ENCODE measurements at regions not wholly inside any gene's neighbourhood (a gene's known extent, or its start where the extent isn't known, plus 50 kb on each side); places are given as distances from the start of the nearest gene placed in this dataset.

DNA sequence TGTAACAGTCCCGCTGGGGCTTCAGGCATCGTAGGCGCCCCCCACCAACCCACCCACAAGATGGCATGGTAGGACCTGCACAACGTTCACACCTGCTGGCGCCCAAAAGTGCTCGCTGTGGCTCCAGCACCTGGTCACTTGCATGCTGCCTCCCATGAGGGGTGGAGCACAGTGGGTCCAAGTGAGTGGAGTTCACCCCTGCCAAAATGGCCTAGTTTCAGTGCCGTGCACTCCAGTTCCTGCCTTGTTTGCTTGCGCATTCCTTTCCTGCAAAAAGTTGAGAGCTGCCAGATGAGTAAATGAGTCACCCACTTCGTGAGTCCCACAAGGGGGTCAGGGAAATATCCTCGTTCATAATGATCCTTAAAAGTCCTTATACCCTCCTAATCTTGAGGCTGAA, 788.7 kb upstream of the DPPA4 start:
- 92% methylated on average over 10 of the region's 10 CpGs for WGBS (ENCODE audit: insufficient coverage)
- H3K4me3 ChIP-seq (ENCODE audit: low read length): no peak overlapping the region
- TF ChIP-seq, protein P1, sequence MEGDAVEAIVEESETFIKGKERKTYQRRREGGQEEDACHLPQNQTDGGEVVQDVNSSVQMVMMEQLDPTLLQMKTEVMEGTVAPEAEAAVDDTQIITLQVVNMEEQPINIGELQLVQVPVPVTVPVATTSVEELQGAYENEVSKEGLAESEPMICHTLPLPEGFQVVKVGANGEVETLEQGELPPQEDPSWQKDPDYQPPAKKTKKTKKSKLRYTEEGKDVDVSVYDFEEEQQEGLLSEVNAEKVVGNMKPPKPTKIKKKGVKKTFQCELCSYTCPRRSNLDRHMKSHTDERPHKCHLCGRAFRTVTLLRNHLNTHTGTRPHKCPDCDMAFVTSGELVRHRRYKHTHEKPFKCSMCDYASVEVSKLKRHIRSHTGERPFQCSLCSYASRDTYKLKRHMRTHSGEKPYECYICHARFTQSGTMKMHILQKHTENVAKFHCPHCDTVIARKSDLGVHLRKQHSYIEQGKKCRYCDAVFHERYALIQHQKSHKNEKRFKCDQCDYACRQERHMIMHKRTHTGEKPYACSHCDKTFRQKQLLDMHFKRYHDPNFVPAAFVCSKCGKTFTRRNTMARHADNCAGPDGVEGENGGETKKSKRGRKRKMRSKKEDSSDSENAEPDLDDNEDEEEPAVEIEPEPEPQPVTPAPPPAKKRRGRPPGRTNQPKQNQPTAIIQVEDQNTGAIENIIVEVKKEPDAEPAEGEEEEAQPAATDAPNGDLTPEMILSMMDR (IDR thresholded peaks at IDR 0.05): no peak

DNA sequence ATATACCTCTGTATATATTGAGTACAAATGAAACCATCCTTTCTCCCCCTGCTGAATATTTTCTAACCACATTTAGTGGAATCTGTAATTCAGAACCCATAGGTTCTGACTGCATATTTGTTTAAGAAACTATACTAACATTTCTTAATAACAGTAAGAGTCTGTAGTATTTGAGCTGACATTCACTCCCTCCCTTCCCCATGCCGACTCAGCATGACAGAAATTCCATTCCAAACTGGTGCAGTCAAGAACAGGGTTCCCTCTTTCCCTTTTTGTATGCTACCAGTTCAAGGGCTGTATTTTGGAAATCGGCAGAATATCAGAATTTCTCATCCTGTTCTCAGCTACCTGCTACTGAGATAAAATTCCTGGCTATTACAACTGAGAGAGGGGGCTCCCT, 796.6 kb upstream of the DPPA4 start:
- ATAC-seq (no peak), DNase-seq (no peak)
- Mint-ChIP-seq H3K9me3 (peaks cover 0 to 4% of the 10 kb centered on the region in 2 donors), H3K27ac (no peak overlapping the region), H3K27me3 (ENCODE audit: low read depth in 2 of 2) (no peaks in the 10 kb centered on the region), H3K4me1 (no peaks in the 10 kb centered on the region), H3K4me3 (no peak overlapping the region), H3K36me3 (no peaks in the 10 kb centered on the region)
- intact Hi-C loops (cut with micrococcal nuclease): no loop called here
- 68% methylated on average over 2 of the region's 2 CpGs for WGBS (ENCODE audit: insufficient coverage)
- Histone ChIP-seq H3K27me3 (ENCODE audit: control insufficient read depth, insufficient read depth, low read length) (no peaks in the 10 kb centered on the region), H3K4me1 (ENCODE audit: control insufficient read depth, insufficient read depth, low read length) (no peaks in the 10 kb centered on the region), H3K9me3 (ENCODE audit: control insufficient read depth, insufficient read depth, low read length) (peaks cover 8% of the 10 kb centered on the region), H3K36me3 (ENCODE audit: control insufficient read depth, insufficient read depth, low read length) (no peaks in the 10 kb centered on the region), H3K4me3 (ENCODE audit: low read length) (no peak overlapping the region), H3K27ac (ENCODE audit: low read length) (no peak overlapping the region)
- TF ChIP-seq, protein P1 (IDR thresholded peaks at IDR 0.05): no peak

More for the DNA sequence above, 788.7 kb upstream of the DPPA4 start:
- H3K9me3 Mint-ChIP-seq: peaks cover 4 to 5% of the 10 kb centered on the region in 2 donors
- H3K4me1 Mint-ChIP-seq: no peaks in the 10 kb centered on the region
- intact Hi-C loops (cut with micrococcal nuclease): no loop called here
- no peaks in the 10 kb centered on the region for H3K9me3 ChIP-seq (ENCODE audit: control insufficient read depth, insufficient read depth, low read length)
- DNase-seq (no peak), ATAC-seq (no peak)
- H3K27ac Mint-ChIP-seq: no peak overlapping the region
- H3K27me3 ChIP-seq (ENCODE audit: control insufficient read depth, insufficient read depth, low read length): no peaks in the 10 kb centered on the region
- H3K4me3 Mint-ChIP-seq: no peak overlapping the region
- H3K36me3 Mint-ChIP-seq: no peaks in the 10 kb centered on the region
- no peaks in the 10 kb centered on the region for H3K36me3 ChIP-seq (ENCODE audit: control insufficient read depth, insufficient read depth, low read length)
- H3K27me3 Mint-ChIP-seq (ENCODE audit: low read depth in 2 of 2): no peaks in the 10 kb centered on the region
- H3K4me1 ChIP-seq (ENCODE audit: control insufficient read depth, insufficient read depth, low read length): no peaks in the 10 kb centered on the region
- no peak overlapping the region for H3K27ac ChIP-seq (ENCODE audit: low read length)

DNA sequence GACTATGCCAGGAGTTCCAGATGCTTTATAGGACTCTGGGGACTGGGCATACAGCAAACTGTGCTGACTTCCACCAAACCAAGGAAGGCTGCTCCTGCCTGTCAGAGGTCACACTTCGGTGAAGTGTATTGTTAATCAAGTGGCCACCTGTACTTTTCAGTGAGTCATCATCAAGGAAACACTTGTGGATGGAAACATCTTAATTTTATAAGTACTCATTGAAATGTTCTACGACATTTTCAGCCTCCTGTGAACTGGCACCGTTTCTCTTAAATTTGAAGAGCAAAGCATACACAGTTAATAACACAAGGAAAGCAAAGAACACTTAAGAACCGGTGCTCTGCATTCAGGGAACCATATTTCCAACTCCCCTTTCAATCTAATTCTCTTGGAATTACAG, 801.7 kb upstream of the DPPA4 start:
- Histone ChIP-seq H3K27me3 (ENCODE audit: control insufficient read depth, insufficient read depth, low read length) (no peaks in the 10 kb centered on the region), H3K4me3 (ENCODE audit: low read length) (no peak overlapping the region), H3K9me3 (ENCODE audit: control insufficient read depth, insufficient read depth, low read length) (peaks cover 8% of the 10 kb centered on the region), H3K4me1 (ENCODE audit: control insufficient read depth, insufficient read depth, low read length) (no peaks in the 10 kb centered on the region), H3K27ac (ENCODE audit: low read length) (no peak overlapping the region), H3K36me3 (ENCODE audit: control insufficient read depth, insufficient read depth, low read length) (no peaks in the 10 kb centered on the region)
- H3K4me3 Mint-ChIP-seq: no peak overlapping the region
- H3K27me3 Mint-ChIP-seq (ENCODE audit: low read depth in 2 of 2): no peaks in the 10 kb centered on the region
- 76% methylated on average over 4 of the region's 4 CpGs for WGBS (ENCODE audit: insufficient coverage)
- H3K4me1 Mint-ChIP-seq: no peaks in the 10 kb centered on the region
- H3K9me3 Mint-ChIP-seq: peaks cover 4 to 6% of the 10 kb centered on the region in 2 donors
- TF ChIP-seq, protein P1 (IDR thresholded peaks at IDR 0.05): no peak
- H3K27ac Mint-ChIP-seq: no peak overlapping the region
- intact Hi-C loops (cut with micrococcal nuclease): no loop called here
- H3K36me3 Mint-ChIP-seq: no peaks in the 10 kb centered on the region
- ATAC-seq: no peak
- no peak for DNase-seq

DNA sequence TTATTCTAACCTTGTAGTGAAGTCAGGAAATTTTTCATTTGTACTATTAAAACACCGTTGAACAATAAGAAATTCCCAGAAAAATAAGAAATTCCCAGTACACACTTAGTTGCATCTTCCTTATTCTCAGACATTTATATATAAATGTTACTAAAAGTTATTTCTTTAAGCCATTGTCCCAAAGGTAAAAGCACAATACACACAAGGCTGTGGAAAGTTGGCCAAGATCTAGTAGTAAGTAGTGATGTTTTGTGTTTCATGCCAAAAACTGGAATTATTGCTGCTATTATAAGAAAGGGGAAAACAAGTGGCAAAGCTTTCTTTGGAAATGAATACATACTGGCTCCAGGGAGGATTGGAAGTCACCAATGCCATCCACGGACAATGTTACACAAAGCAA, 802.5 kb upstream of the DPPA4 start:
- Histone ChIP-seq H3K36me3 (ENCODE audit: control insufficient read depth, insufficient read depth, low read length) (no peaks in the 10 kb centered on the region), H3K27me3 (ENCODE audit: control insufficient read depth, insufficient read depth, low read length) (no peaks in the 10 kb centered on the region), H3K27ac (ENCODE audit: low read length) (no peak overlapping the region), H3K4me1 (ENCODE audit: control insufficient read depth, insufficient read depth, low read length) (no peaks in the 10 kb centered on the region), H3K9me3 (ENCODE audit: control insufficient read depth, insufficient read depth, low read length) (peaks cover 6% of the 10 kb centered on the region), H3K4me3 (ENCODE audit: low read length) (no peak overlapping the region)
- DNase-seq: no peak
- peaks cover 4% of the 10 kb centered on the region in 2 donors for H3K9me3 Mint-ChIP-seq
- no peaks in the 10 kb centered on the region for H3K27me3 Mint-ChIP-seq (ENCODE audit: low read depth in 2 of 2)
- TF ChIP-seq, protein P1 (IDR thresholded peaks at IDR 0.05): no peak
- 92% methylated on average over 1 of the region's 2 CpGs for WGBS (ENCODE audit: insufficient coverage)
- ATAC-seq: no peak
- no peaks in the 10 kb centered on the region for H3K4me1 Mint-ChIP-seq
- H3K27ac Mint-ChIP-seq: no peak overlapping the region
- intact Hi-C loops (cut with micrococcal nuclease): no loop called here
- no peak overlapping the region for H3K4me3 Mint-ChIP-seq
- no peaks in the 10 kb centered on the region for H3K36me3 Mint-ChIP-seq
